AG04450 (cell line): ENCODE measurements at regions not wholly inside any gene's neighbourhood (a gene's known extent, or its start where the extent isn't known, plus 50 kb on each side); places are given as distances from the start of the nearest gene placed in this dataset.
"Not testable (repeated sequence)": the region's sequence is repeated elsewhere in the genome, so short reads cannot be mapped to it uniquely, and the experiment has no call there.

Experiments used
- CTCF ChIA-PET: fragments of 300-600, 350-600 bp; formaldehyde crosslinking; extraction: SDS; loops from one replicate; lab custom pipeline; 2022; ENCODE audit warnings: antibody characterized with exemption, inconsistent platforms; lab: Charles Lee
- POLR2A ChIA-PET: fragments of 350-600 bp; formaldehyde crosslinking; extraction: SDS; loops from one replicate; lab custom pipeline; 2021; ENCODE audit warnings: antibody characterized with exemption, inconsistent platforms; lab: Yijun Ruan, JAX
- DNase-seq: peaks from one replicate; pipeline ENCODE4 v3.0.0-alpha.2; 2011; ENCODE audit warnings: low read depth, low spot score
- H3K27ac ChIP-seq: one replicate; pipeline ENCODE4 v1.5.1; 2012; ENCODE audit warnings: low read depth, low read length, control low read depth
- H3K27me3 ChIP-seq: one replicate; pipeline ENCODE4 v1.6.0; 2012; ENCODE audit warnings: low read length; ENCODE audit not compliant: control insufficient read depth, insufficient read depth
- H3K4me3 ChIP-seq: 2 replicates; pipeline ENCODE4 v1.5.1; 2011; ENCODE audit warnings: mild to moderate bottlenecking, low read depth, low read length, control low read depth
- H3K9me3 ChIP-seq: 2 replicates; pipeline ENCODE4 v1.5.1; 2012; ENCODE audit warnings: low read length; ENCODE audit not compliant: control insufficient read depth, insufficient read depth
- CTCF ChIP-seq: IDR thresholded peaks from 2 replicates; pipeline ENCODE4 v1.5.1; 2011; ENCODE audit warnings: low read depth, low read length, control low read depth, inconsistent platforms

- no peak for DNase-seq
- ChIA-PET CTCF (no interaction called here), POLR2A (no interaction called here)
- Histone ChIP-seq H3K9me3 (peaks cover 6% of the 10 kb centered on the region; the same call in 1 of the 2 replicates), H3K27me3 (no peaks in the 10 kb centered on the region), H3K27ac (no peak overlapping the region), H3K4me3 (no peak overlapping the region)
- no peak for TF ChIP-seq CTCF
These were observed 226.5 kb downstream of the TAF11L14 start for GRCh38 chr5:17860660-17861315.

GRCh38 chr5:17864903-17865302, 230.6 kb downstream of the TAF11L14 start:
- DNase-seq, H3K27ac ChIP-seq, H3K4me3 ChIP-seq, H3K9me3 ChIP-seq, POLR2A ChIA-PET, H3K27me3 ChIP-seq, CTCF ChIA-PET: not testable (repeated sequence)

- CTCF ChIA-PET, H3K9me3 ChIP-seq, POLR2A ChIA-PET, H3K27me3 ChIP-seq, H3K27ac ChIP-seq, H3K4me3 ChIP-seq, DNase-seq: not testable (repeated sequence)
These were observed 231.7 kb downstream of the TAF11L14 start for GRCh38 chr5:17865966-17866365.

GRCh38 chr5:17872204-17872603, 237.9 kb downstream of the TAF11L14 start:
- CTCF ChIA-PET = no interaction called here
- H3K4me3 ChIP-seq = no peak overlapping the region
- POLR2A ChIA-PET = no interaction called here

GRCh38 chr5:17878541-17878940, 244.3 kb downstream of the TAF11L14 start:
- no peak for TF ChIP-seq CTCF
- DNase-seq = no peak
- Histone ChIP-seq H3K27ac (no peak overlapping the region), H3K4me3 (no peak overlapping the region), H3K27me3 (no peaks in the 10 kb centered on the region), H3K9me3 (peaks cover 6% of the 10 kb centered on the region)
- CTCF ChIA-PET = no interaction called here
- POLR2A ChIA-PET = no interaction called here

More at GRCh38 chr5:17872204-17872603, 237.9 kb downstream of the TAF11L14 start:
- DNase-seq = no peak
- H3K27ac ChIP-seq = no peak overlapping the region
- no peaks in the 10 kb centered on the region for H3K27me3 ChIP-seq
- TF ChIP-seq CTCF = no peak
- no peaks in the 10 kb centered on the region; the same call in 1 of the 2 replicates for H3K9me3 ChIP-seq

GRCh38 chr5:17879276-17879675, 245.0 kb downstream of the TAF11L14 start:
- Histone ChIP-seq H3K4me3 (no peak overlapping the region), H3K9me3 (peaks cover 6% of the 10 kb centered on the region), H3K27me3 (no peaks in the 10 kb centered on the region), H3K27ac (no peak overlapping the region)
- TF ChIP-seq CTCF = no peak
- ChIA-PET CTCF (no interaction called here), POLR2A (no interaction called here)
- DNase-seq = no peak
